IMR-90 (cell line): ENCODE measurements at regions not wholly inside any gene's neighbourhood (a gene's known extent, or its start where the extent isn't known, plus 50 kb on each side); places are given as distances from the start of the nearest gene placed in this dataset.

Source experiments
- ATAC-seq: fragments of 200-7000 bp; cut with Tn5 transposase; 2 replicates; pipeline ENCODE4 v1.9.1; 2020; ENCODE audit warnings: low read depth, mild to moderate bottlenecking, moderate library complexity
- BruUV-seq: library from RNA; stranded (reverse); fragments of 400-500 nt; replicated peaks from 2 replicates; lab custom pipeline; 2021; lab: Mats Ljungman, UMichigan
- CTCF ChIA-PET: fragments of 300-600 bp; formaldehyde crosslinking; extraction: SDS; loops from one replicate; lab custom pipeline; 2021; ENCODE audit warnings: antibody characterized with exemption; lab: Yijun Ruan, JAX
- POLR2A ChIA-PET: fragments of 300-600 bp; sonication (Branson Sonifier 250); formaldehyde crosslinking; loops from one replicate; lab custom pipeline; 2022; ENCODE audit warnings: antibody characterized with exemption; ENCODE audit not compliant: unreplicated experiment; lab: Charles Lee
- DNase-seq: peaks from one replicate; pipeline ENCODE4 v3.0.0; 2013
- H2AFZ ChIP-seq: replicated peaks from 2 replicates; pipeline ENCODE3; 2013; ENCODE audit warnings: low read length, mild to moderate bottlenecking; ENCODE audit not compliant: poor library complexity
- H2AK5ac ChIP-seq: 2 replicates; pipeline ENCODE4 v1.6.1; 2013; ENCODE audit warnings: low read depth, low read length, inconsistent platforms
- H2AK9ac ChIP-seq: replicated peaks from 2 replicates; pipeline ENCODE3; 2013; ENCODE audit warnings: mild to moderate bottlenecking, low read depth, low read length, moderate library complexity; ENCODE audit not compliant: poor library complexity
- H2BK120ac ChIP-seq: 2 replicates; pipeline ENCODE4 v1.6.1; 2013; ENCODE audit warnings: low read depth, low read length, inconsistent platforms
- H2BK15ac ChIP-seq: 3 replicates; pipeline ENCODE4 v1.6.1; 2013; ENCODE audit warnings: low read depth, low read length, inconsistent platforms
- H2BK20ac ChIP-seq: 2 replicates; pipeline ENCODE4 v1.6.1; 2013; ENCODE audit warnings: low read depth, mild to moderate bottlenecking, inconsistent platforms, low read length, moderate library complexity
- H2BK5ac ChIP-seq: 2 replicates; pipeline ENCODE4 v1.6.1; 2013; ENCODE audit warnings: mild to moderate bottlenecking, low read depth, low read length, inconsistent platforms; ENCODE audit not compliant: poor library complexity, severe bottlenecking
- H3K14ac ChIP-seq: replicated peaks from 2 replicates; pipeline ENCODE4 v1.6.1; 2013; ENCODE audit warnings: low read depth, low read length, inconsistent platforms
- H3K18ac ChIP-seq: 2 replicates; pipeline ENCODE4 v1.6.1; 2013; ENCODE audit warnings: low read depth, low read length, control low read depth
- H3K23ac ChIP-seq: 2 replicates; pipeline ENCODE4 v1.6.1; 2013; ENCODE audit warnings: low read depth, low read length, inconsistent platforms
- H3K27ac ChIP-seq: 2 replicates; pipeline ENCODE4 v1.5.1; 2013; ENCODE audit warnings: mild to moderate bottlenecking, control low read depth, low read length; ENCODE audit not compliant: insufficient read depth
- H3K27me3 ChIP-seq: 2 replicates; pipeline ENCODE4 v1.6.1; 2013; ENCODE audit warnings: low read length; ENCODE audit not compliant: control insufficient read depth, insufficient read depth
- H3K36me3 ChIP-seq: 2 replicates; pipeline ENCODE4 v1.6.1; 2013; ENCODE audit warnings: low read length, mixed read lengths; ENCODE audit not compliant: control insufficient read depth, insufficient read depth
- H3K4ac ChIP-seq: 2 replicates; pipeline ENCODE4 v1.6.1; 2013; ENCODE audit warnings: low read depth, low read length, inconsistent platforms
- H3K4me1 ChIP-seq: 2 replicates; pipeline ENCODE4 v1.6.1; 2013; ENCODE audit warnings: low read length, mixed read lengths; ENCODE audit not compliant: control insufficient read depth, insufficient read depth
- H3K4me2 ChIP-seq: 2 replicates; pipeline ENCODE4 v1.6.1; 2013; ENCODE audit warnings: low read depth, mild to moderate bottlenecking, control low read depth, low read length, moderate library complexity
- H3K4me3 ChIP-seq: 2 replicates; pipeline ENCODE4 v1.5.1; 2013; ENCODE audit warnings: low read depth, mild to moderate bottlenecking, control low read depth, low read length, moderate library complexity; ENCODE audit not compliant: insufficient read depth
- H3K56ac ChIP-seq: 2 replicates; pipeline ENCODE4 v1.6.1; 2013; ENCODE audit warnings: low read length, inconsistent platforms; ENCODE audit not compliant: insufficient read depth; ENCODE audit errors: extremely low read depth
- H3K79me1 ChIP-seq, 2 experiments: 2 replicates each; pipeline ENCODE4 v1.6.1; 2013; ENCODE audit warnings: low read length in 2 of 2, inconsistent platforms in 1 of 2, low read depth in 1 of 2
- H3K9ac ChIP-seq: 2 replicates; pipeline ENCODE4 v1.6.1; 2013; ENCODE audit warnings: low read depth, low read length, control low read depth
- H3K9me1 ChIP-seq: 2 replicates; pipeline ENCODE4 v1.6.1; 2013; ENCODE audit warnings: low read length, inconsistent platforms; ENCODE audit not compliant: insufficient read depth
- H3K9me3 ChIP-seq: 2 replicates; pipeline ENCODE4 v1.6.1; 2013; ENCODE audit warnings: low read length; ENCODE audit not compliant: control insufficient read depth, insufficient read depth
- H4K20me1 ChIP-seq: 2 replicates; pipeline ENCODE4 v1.6.1; 2013; ENCODE audit warnings: low read length, inconsistent platforms; ENCODE audit not compliant: insufficient read depth
- H4K5ac ChIP-seq: 2 replicates; pipeline ENCODE4 v1.6.1; 2013; ENCODE audit warnings: mild to moderate bottlenecking, low read depth, low read length, control low read depth
- H4K8ac ChIP-seq, 2 experiments: 2 replicates each; pipeline ENCODE4 v1.6.1; 2013; ENCODE audit warnings: low read depth in 2 of 2, low read length in 2 of 2, control low read depth in 1 of 2, inconsistent platforms in 1 of 2
- H4K91ac ChIP-seq: 2 replicates; pipeline ENCODE4 v1.6.1; 2013; ENCODE audit warnings: low read depth, low read length, inconsistent platforms; ENCODE audit not compliant: insufficient read depth
- BHLHE40 ChIP-seq: fragments of 150-350 bp; IDR thresholded peaks from 2 replicates; pipeline ENCODE4 v1.6.1; 2016; ENCODE audit warnings: mild to moderate bottlenecking, low read depth, low read length
- CEBPB ChIP-seq: IDR thresholded peaks from 2 replicates; pipeline ENCODE4 v1.6.1; 2012; ENCODE audit warnings: low read depth, low read length, improper control_type of control experiment
- CHD1 ChIP-seq: IDR thresholded peaks from 2 replicates; pipeline ENCODE4 v1.6.1; 2012; ENCODE audit warnings: low read depth, low read length, improper control_type of control experiment
- CTCF ChIP-seq: conservative IDR thresholded peaks from 2 replicates; pipeline ENCODE4 v1.5.1; 2012; ENCODE audit warnings: mild to moderate bottlenecking, low read depth, low read length, improper control_type of control experiment
- FOS ChIP-seq: fragments of 150-350 bp; IDR thresholded peaks from 2 replicates; pipeline ENCODE4 v1.6.1; 2016; ENCODE audit warnings: low read depth, low read length
- MAZ ChIP-seq: IDR thresholded peaks from 2 replicates; pipeline ENCODE4 v1.6.1; 2012; ENCODE audit warnings: low read depth, mild to moderate bottlenecking, low read length, improper control_type of control experiment, moderate library complexity, borderline replicate concordance
- NFE2L2 ChIP-seq: fragments of 150-350 bp; IDR thresholded peaks from 2 replicates; pipeline ENCODE4 v1.6.1; 2016; ENCODE audit warnings: low read depth, mild to moderate bottlenecking, low read length
- RAD21 ChIP-seq: IDR thresholded peaks from 2 replicates; pipeline ENCODE4 v1.6.1; 2012; ENCODE audit warnings: low read length, improper control_type of control experiment
- RCOR1 ChIP-seq: IDR thresholded peaks from 2 replicates; pipeline ENCODE4 v1.6.1; 2012; ENCODE audit warnings: mild to moderate bottlenecking, low read length, improper control_type of control experiment; ENCODE audit not compliant: insufficient replicate concordance
- USF2 ChIP-seq: fragments of 150-350 bp; IDR thresholded peaks from 2 replicates; pipeline ENCODE4 v1.6.1; 2017; ENCODE audit warnings: mild to moderate bottlenecking, antibody characterized with exemption, low read length, low read depth
- WGBS, 2 experiments: methylation state at CpG; one replicate each; pipeline versions ENCODE4 v1.1.5 to v1.1.7; 2013; ENCODE audit warnings: missing lambda C conversion rate in 2 of 2; ENCODE audit not compliant: insufficient read length in 1 of 2; ENCODE audit errors: extremely low coverage in 2 of 2; 5-methylcytosine and 5-hydroxymethylcytosine counted together
- dilution Hi-C: fragments of 300-500 bp; cut with HindIII; formaldehyde crosslinking; loops from one replicate; pipeline ENCODE4 v1.14.3; 2018; ENCODE audit warnings: low sequenced_read_pairs; ENCODE audit not compliant: unreplicated experiment
- in situ Hi-C: fragments of 300-500 bp; cut with MboI; formaldehyde crosslinking; loops from 3 replicates; pipeline ENCODE4 v1.14.3; 2019; ENCODE audit warnings: low sequenced_read_pairs, inconsistent platforms, mixed read lengths
- intact Hi-C: fragments of 100-400 bp; cut with micrococcal nuclease; formaldehyde crosslinking; loops from 2 replicates; pipeline ENCODE4 v1.10.0; 2022

- POLR2A ChIA-PET, result no interaction called here
- no peak overlapping the region for H3K23ac ChIP-seq
- TF ChIP-seq BHLHE40 (no peak), CHD1 (no peak), RAD21 (no peak), CTCF (no peak), CEBPB (no peak), USF2 (no peak), FOS (no peak), NFE2L2 (no peak), RCOR1 (no peak), MAZ (no peak)
- no peak overlapping the region for H3K56ac ChIP-seq
- no peak overlapping the region for H2BK120ac ChIP-seq
- no peak overlapping the region for H3K14ac ChIP-seq
- no peak overlapping the region for H4K5ac ChIP-seq
- ATAC-seq, result no peak
- DNase-seq, result no peak
- in situ Hi-C loops, result no loop called here
- H2AFZ ChIP-seq, result no peak overlapping the region
- 36% methylated on average over 1 of the region's 2 CpGs; no CpG with 5 or more reads in 1 of the 2 experiments for WGBS, 2 experiments
- no peak overlapping the region for H2BK15ac ChIP-seq
- no peak overlapping the region for H2AK5ac ChIP-seq
- H2BK20ac ChIP-seq, result no peak overlapping the region
- H3K27me3 ChIP-seq, result no peaks in the 10 kb centered on the region
- no peak overlapping the region for H4K8ac ChIP-seq
- no peak overlapping the region for H3K4me3 ChIP-seq
- no peak overlapping the region for H3K4me2 ChIP-seq
- H3K27ac ChIP-seq, result no peak overlapping the region
- no peaks in the 10 kb centered on the region for H3K9me3 ChIP-seq
- dilution Hi-C loops, result no loop called here
- intact Hi-C loops, result no loop called here
- H3K79me1 ChIP-seq, result no peaks in the 10 kb centered on the region
- no peak overlapping the region for H3K9ac ChIP-seq
- no peak overlapping the region for H3K4ac ChIP-seq
- no peaks in the 10 kb centered on the region for H3K36me3 ChIP-seq
- CTCF ChIA-PET, result no interaction called here
- H2AK9ac ChIP-seq, result no peak overlapping the region
- no peak overlapping the region for H2BK5ac ChIP-seq
- BruUV-seq, result no TSS peak
- H4K91ac ChIP-seq, result no peak overlapping the region
- H3K18ac ChIP-seq, result no peak overlapping the region
- no peaks in the 10 kb centered on the region for H3K9me1 ChIP-seq
- no peaks in the 10 kb centered on the region for H4K20me1 ChIP-seq
- H3K4me1 ChIP-seq, result no peaks in the 10 kb centered on the region
Observed at GRCh38 chr1:58238846-58239245, 307.7 kb downstream of the OMA1 start.
